ENCODE measurements at regions not wholly inside any gene's neighbourhood (a gene's known extent, or its start where the extent isn't known, plus 50 kb on each side); places are given as distances from the start of the nearest gene placed in this dataset.
"Not testable (repeated sequence)": the region's sequence is repeated elsewhere in the genome, so short reads cannot be mapped to it uniquely, and the experiment has no call there.

DNA sequence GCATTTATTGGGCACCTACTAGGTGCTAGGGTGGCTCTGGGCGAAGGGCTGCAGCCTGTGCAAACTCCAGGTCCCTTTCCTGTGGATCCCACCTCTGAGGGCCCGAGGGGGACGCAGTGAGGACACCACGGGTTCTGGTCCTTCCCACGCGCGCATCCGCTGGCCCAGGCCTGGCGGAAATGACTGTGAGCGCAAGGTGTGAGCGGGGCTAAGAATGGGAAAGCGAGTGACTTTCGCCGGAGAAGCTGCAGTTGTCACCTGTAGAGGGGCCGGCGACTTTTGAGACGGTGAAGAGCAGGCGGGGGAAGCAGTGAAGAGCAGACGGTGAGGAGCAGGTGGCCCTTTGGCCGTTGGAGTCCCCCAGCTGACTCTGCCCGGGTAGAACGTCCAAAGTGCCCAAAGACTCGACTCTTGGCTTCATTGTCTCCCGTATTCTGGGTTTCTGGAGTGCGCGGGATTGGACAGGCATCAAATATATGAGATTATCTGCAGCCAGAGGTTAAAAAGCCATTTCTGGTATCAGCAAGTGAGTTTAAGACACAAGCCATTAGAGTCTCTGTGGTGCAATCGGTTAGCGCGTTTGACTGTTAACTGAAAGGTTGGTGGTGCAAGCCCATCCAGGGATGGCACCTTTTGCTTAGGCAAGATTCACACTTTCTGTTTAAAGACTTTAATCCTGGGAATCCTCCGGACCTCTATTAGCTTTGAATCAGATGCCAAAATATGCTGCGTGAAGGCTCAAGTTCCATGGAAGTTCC lies 55.4 kb downstream of the PPIAL4C start:
- TF ChIP-seq, protein P1, sequence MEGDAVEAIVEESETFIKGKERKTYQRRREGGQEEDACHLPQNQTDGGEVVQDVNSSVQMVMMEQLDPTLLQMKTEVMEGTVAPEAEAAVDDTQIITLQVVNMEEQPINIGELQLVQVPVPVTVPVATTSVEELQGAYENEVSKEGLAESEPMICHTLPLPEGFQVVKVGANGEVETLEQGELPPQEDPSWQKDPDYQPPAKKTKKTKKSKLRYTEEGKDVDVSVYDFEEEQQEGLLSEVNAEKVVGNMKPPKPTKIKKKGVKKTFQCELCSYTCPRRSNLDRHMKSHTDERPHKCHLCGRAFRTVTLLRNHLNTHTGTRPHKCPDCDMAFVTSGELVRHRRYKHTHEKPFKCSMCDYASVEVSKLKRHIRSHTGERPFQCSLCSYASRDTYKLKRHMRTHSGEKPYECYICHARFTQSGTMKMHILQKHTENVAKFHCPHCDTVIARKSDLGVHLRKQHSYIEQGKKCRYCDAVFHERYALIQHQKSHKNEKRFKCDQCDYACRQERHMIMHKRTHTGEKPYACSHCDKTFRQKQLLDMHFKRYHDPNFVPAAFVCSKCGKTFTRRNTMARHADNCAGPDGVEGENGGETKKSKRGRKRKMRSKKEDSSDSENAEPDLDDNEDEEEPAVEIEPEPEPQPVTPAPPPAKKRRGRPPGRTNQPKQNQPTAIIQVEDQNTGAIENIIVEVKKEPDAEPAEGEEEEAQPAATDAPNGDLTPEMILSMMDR (IDR thresholded peaks at IDR 0.05; ENCODE audit: low read length) = not testable (repeated sequence)
- not testable (repeated sequence) for TF ChIP-seq EZH2 (IDR thresholded peaks at IDR 0.05; ENCODE audit: borderline replicate concordance, low read length)

Data from OCI-LY1 (cell line).